Epithelial cell of esophagus (primary cell): ENCODE measurements at regions not wholly inside any gene's neighbourhood (a gene's known extent, or its start where the extent isn't known, plus 50 kb on each side); places are given as distances from the start of the nearest gene placed in this dataset.
"Not testable (repeated sequence)": the region's sequence is repeated elsewhere in the genome, so short reads cannot be mapped to it uniquely, and the experiment has no call there.

Experiments used
- DNase-seq: peaks from one replicate; pipeline ENCODE4 v3.0.0; 2010; ENCODE audit warnings: low read depth
- H3K4me3 ChIP-seq: 2 replicates; pipeline ENCODE4 v1.5.1; 2011; ENCODE audit warnings: mild to moderate bottlenecking, low read length, control low read depth
- CTCF ChIP-seq: IDR thresholded peaks from 2 replicates; pipeline ENCODE4 v1.5.1; 2011; ENCODE audit warnings: low read depth, mild to moderate bottlenecking, low read length, control low read depth, inconsistent platforms; ENCODE audit not compliant: insufficient read depth; ENCODE audit errors: missing control alignments

DNA sequence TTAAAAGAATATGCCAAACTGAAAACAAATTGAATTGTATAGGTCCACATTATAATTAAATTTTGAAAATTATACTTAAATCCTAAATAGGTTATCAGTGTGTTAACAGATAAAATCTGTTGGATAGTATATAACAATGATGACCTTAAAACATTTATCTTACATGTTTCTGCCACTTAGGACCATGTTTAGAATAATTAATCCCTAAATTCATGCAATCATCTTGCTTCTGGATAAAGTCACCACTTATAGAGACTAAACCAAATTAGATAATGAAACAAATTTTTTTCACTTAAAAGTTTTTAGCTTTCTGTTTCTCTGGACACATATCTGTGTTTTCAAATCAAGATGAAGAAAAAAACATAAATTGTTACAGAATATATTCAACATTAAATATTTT lies 511.7 kb upstream of the MIR17HG start:
- no peak overlapping the region for H3K4me3 ChIP-seq
- TF ChIP-seq CTCF: no peak

GRCh38 chr13:90838317-90838960 lies 509.0 kb upstream of the MIR17HG start:
- no peak overlapping the region for H3K4me3 ChIP-seq
- peak; percentile 42 for DNase-seq
- no peak for TF ChIP-seq CTCF

More for the DNA sequence above, 511.7 kb upstream of the MIR17HG start:
- no peak for DNase-seq

DNA sequence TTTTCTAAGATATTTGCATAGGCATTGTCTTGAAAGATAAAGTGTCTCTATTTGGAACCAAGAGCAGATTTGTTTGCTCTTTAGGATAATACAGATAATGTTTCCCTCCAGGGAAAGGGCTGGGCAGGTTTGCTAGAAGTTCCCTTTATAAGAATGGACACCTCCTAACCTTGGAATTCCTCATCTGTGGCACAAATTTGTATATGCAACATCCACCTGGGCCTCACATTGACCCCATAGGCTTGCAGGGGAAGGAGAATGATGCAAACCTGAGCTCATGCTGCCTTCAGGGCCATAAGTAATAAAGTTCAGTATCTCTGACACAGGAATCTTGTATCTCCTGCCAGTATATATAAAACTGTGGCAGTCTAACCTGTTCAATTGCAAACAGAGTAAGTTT lies 508.4 kb upstream of the MIR17HG start:
- no peak for TF ChIP-seq CTCF
- DNase-seq: peak; percentile 82
- H3K4me3 ChIP-seq: no peak overlapping the region

DNA sequence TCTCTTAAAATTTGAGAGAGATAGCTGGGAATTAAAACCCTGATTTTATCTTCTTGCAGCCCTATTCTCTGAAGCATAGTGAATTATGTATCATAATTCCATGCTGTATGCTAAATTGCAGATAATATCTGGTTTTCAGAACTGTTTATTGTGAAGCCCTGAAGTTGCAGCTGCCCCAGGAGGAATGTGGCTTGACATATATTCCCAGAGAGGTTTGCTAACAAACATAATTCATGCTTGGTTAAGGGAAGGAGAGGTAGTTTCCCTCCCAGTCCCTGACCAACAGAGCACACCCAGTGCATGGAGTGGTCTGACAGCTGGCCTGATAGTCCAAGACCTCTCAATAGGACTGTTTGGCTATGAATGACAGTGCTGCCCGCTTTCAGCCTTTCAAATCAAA lies 500.6 kb upstream of the MIR17HG start:
- TF ChIP-seq CTCF: no peak
- DNase-seq: no peak
- no peak overlapping the region for H3K4me3 ChIP-seq

GRCh38 chr13:90853666-90854065 lies 493.8 kb upstream of the MIR17HG start:
- not testable (repeated sequence) for H3K4me3 ChIP-seq, DNase-seq

DNA sequence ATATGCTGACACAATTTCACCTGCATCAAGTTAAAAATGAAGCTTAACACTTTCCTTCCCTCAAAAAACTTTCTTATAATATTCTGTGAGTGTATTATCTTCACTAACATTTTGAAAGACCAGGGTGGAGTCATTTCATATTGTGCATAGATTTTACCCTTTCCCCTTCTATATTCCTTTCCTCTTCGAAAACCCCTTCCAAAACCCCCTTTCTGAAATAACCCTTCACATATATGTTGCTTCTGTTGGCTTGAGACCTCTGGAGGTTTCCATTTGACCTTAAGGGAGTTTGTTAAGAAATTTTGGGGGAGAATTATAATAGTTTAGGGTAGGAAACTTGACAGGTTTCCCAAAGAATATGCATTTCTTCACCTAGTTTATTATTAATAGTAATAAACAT lies 489.6 kb upstream of the MIR17HG start:
- no peak for DNase-seq
- H3K4me3 ChIP-seq: no peak overlapping the region
- no peak for TF ChIP-seq CTCF

- no peak overlapping the region for H3K4me3 ChIP-seq
- DNase-seq: no peak
- no peak for TF ChIP-seq CTCF
Observed at GRCh38 chr13:90866006-90866405, 481.5 kb upstream of the MIR17HG start.
